ENCODE measurements at regions not wholly inside any gene's neighbourhood (a gene's known extent, or its start where the extent isn't known, plus 50 kb on each side); places are given as distances from the start of the nearest gene placed in this dataset.

GRCh38 chr4:156347412-156348075 lies 393.9 kb upstream of the CTSO start:
- in situ Hi-C loops (cut with HindIII; ENCODE audit: low sequenced_read_pairs), result no loop called here

GRCh38 chr4:156346959-156347385 lies 393.3 kb upstream of the CTSO start:
- TF ChIP-seq, protein P1, sequence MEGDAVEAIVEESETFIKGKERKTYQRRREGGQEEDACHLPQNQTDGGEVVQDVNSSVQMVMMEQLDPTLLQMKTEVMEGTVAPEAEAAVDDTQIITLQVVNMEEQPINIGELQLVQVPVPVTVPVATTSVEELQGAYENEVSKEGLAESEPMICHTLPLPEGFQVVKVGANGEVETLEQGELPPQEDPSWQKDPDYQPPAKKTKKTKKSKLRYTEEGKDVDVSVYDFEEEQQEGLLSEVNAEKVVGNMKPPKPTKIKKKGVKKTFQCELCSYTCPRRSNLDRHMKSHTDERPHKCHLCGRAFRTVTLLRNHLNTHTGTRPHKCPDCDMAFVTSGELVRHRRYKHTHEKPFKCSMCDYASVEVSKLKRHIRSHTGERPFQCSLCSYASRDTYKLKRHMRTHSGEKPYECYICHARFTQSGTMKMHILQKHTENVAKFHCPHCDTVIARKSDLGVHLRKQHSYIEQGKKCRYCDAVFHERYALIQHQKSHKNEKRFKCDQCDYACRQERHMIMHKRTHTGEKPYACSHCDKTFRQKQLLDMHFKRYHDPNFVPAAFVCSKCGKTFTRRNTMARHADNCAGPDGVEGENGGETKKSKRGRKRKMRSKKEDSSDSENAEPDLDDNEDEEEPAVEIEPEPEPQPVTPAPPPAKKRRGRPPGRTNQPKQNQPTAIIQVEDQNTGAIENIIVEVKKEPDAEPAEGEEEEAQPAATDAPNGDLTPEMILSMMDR (IDR thresholded peaks at IDR 0.05; ENCODE audit: low read depth, low read length, missing control alignments), result no peak
- no peak for DNase-seq (ENCODE audit: low read depth)

More at GRCh38 chr4:156347412-156348075, 393.9 kb upstream of the CTSO start:
- no peak for DNase-seq (ENCODE audit: low read depth)
- no peak overlapping the region for H3K4me3 ChIP-seq (ENCODE audit: low read depth, low read length)
- TF ChIP-seq, protein P1 (IDR thresholded peaks at IDR 0.05; ENCODE audit: low read depth, low read length, missing control alignments), result no peak

DNA sequence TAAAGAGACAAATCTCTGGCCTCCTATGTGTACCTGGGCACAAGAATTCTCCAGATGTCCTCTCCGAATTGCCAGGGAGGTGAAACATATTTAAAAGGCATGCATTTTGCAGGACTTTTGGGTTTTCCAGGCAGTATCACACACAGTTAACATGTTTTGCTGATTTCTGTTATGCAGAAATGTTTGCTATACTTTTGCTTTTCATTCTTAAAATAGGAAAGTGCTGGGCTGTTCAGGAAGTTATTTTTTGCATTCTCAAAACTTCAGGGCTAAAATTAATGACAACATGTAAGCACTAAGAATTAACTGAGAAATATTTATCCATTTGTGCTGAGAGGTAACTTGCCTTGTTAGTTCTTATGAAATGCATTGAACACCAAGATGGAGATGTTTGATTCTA lies 390.7 kb upstream of the CTSO start:
- DNase-seq (ENCODE audit: low read depth), result no peak
- TF ChIP-seq, protein P1 (IDR thresholded peaks at IDR 0.05; ENCODE audit: low read depth, low read length, missing control alignments), result no peak
- in situ Hi-C loops (cut with HindIII; ENCODE audit: low sequenced_read_pairs), result no loop called here
- H3K4me3 ChIP-seq (ENCODE audit: low read depth, low read length), result no peak overlapping the region

More at GRCh38 chr4:156346959-156347385, 393.3 kb upstream of the CTSO start:
- H3K4me3 ChIP-seq (ENCODE audit: low read depth, low read length), result no peak overlapping the region
- in situ Hi-C loops (cut with HindIII; ENCODE audit: low sequenced_read_pairs), result no loop called here

DNA sequence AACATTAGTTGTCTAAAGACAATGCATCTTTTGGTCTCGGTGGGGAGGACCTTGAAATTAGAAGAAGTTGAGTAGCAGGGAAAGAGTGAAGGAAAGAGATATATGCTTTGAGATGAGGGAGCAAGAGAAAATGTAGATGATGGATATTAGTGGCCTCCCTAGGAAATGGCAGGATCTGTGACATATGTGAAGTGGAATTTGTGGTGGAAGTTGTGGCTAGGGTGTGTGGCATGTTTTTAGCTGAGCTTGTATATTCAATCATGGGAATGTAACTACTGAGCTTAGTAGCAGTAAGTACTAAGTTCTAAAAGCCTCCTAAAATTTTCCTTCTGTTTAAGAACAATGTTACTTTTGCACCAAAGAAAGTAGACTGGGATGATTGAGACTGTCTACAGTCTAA lies 382.8 kb upstream of the CTSO start:
- DNase-seq (ENCODE audit: low read depth), result no peak
- no peak overlapping the region for H3K4me3 ChIP-seq (ENCODE audit: low read depth, low read length)
- TF ChIP-seq, protein P1 (IDR thresholded peaks at IDR 0.05; ENCODE audit: low read depth, low read length, missing control alignments), result no peak
- in situ Hi-C loops (cut with HindIII; ENCODE audit: low sequenced_read_pairs), result no loop called here

DNA sequence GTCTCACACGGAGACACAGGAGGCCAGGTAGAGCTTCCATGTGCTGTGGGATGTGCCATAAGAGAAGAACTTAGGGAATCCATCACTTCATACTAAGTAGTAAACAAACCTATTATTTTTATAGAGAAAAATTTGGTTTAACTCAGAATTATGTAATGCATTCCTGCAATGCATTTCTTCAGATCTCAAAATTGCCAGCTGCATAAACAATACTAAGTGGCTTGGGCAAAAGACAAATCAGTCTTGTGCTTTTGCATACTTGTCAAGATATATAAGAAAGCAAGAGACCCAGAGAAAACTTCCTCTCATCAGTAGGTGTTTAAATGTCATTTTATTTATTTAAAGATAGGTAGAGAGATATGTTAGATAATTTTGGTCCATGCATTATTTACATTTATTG lies 382.1 kb upstream of the CTSO start:
- TF ChIP-seq, protein P1 (IDR thresholded peaks at IDR 0.05; ENCODE audit: low read depth, low read length, missing control alignments), result no peak
- no peak for DNase-seq (ENCODE audit: low read depth)
- no peak overlapping the region for H3K4me3 ChIP-seq (ENCODE audit: low read depth, low read length)
- in situ Hi-C loops (cut with HindIII; ENCODE audit: low sequenced_read_pairs), result no loop called here

DNA sequence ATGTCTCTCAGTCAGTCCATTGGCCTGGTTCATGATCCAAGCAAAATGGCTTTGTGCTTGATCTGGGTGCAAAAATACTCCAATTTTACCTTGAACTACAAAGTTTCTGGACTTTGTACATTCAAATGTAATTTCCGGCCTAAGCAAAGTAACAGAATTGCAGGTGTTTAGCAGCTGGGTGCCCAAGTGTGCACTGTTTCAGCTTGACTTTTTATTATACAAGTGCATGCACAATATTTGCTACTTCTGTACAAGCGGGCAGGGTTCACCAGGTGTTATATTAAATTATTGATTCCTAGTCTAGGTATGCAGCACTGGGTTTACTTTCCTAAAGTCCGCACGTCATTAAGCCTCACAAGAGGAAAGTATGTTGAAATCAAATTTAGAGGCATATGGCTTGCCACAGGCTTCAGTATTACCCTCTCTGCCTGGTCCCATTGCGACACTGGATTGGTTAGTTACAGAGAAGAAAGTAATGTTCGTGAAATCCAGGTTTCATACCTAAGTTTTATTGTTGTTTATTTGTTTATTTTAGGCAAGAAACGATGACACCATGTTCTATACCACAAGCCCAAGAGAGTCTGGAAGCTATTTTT lies 376.9 kb upstream of the CTSO start:
- DNase-seq (ENCODE audit: low read depth), result no peak
- TF ChIP-seq, protein P1 (IDR thresholded peaks at IDR 0.05; ENCODE audit: low read depth, low read length, missing control alignments), result no peak
- in situ Hi-C loops (cut with HindIII; ENCODE audit: low sequenced_read_pairs), result no loop called here
- no peak overlapping the region for H3K4me3 ChIP-seq (ENCODE audit: low read depth, low read length)

Data from astrocyte of the cerebellum (primary cell).